ENCODE measurements at regions not wholly inside any gene's neighbourhood (a gene's known extent, or its start where the extent isn't known, plus 50 kb on each side); places are given as distances from the start of the nearest gene placed in this dataset.
A peak's percentile ranks its signal among the peaks of the same experiment; 100 is the strongest.

GRCh38 chr2:8451273-8451672, 230.6 kb upstream of the ID2 start:
- H3K36me3 Mint-ChIP-seq: no peaks in the 10 kb centered on the region
- DNase-seq (no peak), ATAC-seq (no peak)
- H3K27ac Mint-ChIP-seq: no peak overlapping the region
- no peaks in the 10 kb centered on the region for H3K9me3 Mint-ChIP-seq
- no peak overlapping the region for H3K4me3 Mint-ChIP-seq
- peaks cover 2 to 22% (median 11%) of the 10 kb centered on the region in 4 donors for H3K4me1 Mint-ChIP-seq
- H3K27me3 Mint-ChIP-seq: peaks cover 0 to 8% (median 2%) of the 10 kb centered on the region in 5 donors
- POLR2A ChIA-PET: interaction anchor here (0.6 kb wide), 1 partner anchor 14 kb away, joined by 4 read pairs; no protein-coding TSS in a partner anchor

- Mint-ChIP-seq H3K36me3 (no peaks in the 10 kb centered on the region), H3K4me1 (peaks cover 2 to 28% (median 16%) of the 10 kb centered on the region in 4 donors), H3K27ac (no peak overlapping the region), H3K27me3 (peaks cover 0 to 10% (median 2%) of the 10 kb centered on the region in 5 donors), H3K9me3 (no peaks in the 10 kb centered on the region), H3K4me3 (no peak overlapping the region)
- ATAC-seq (no peak), DNase-seq (no peak)
- POLR2A ChIA-PET: no interaction called here
These were observed 229.6 kb upstream of the ID2 start for GRCh38 chr2:8452296-8452695.

- no peak for ATAC-seq
- H3K36me3 Mint-ChIP-seq: no peaks in the 10 kb centered on the region
- no peak overlapping the region for H3K4me3 Mint-ChIP-seq
- peaks cover 7 to 38% (median 24%) of the 10 kb centered on the region in 4 donors for H3K4me1 Mint-ChIP-seq
- peaks cover 0 to 16% (median 4%) of the 10 kb centered on the region in 5 donors for H3K27me3 Mint-ChIP-seq
- H3K9me3 Mint-ChIP-seq: no peaks in the 10 kb centered on the region
- POLR2A ChIA-PET: no interaction called here
- DNase-seq: no peak
- H3K27ac Mint-ChIP-seq: no peak overlapping the region
These were observed 228.6 kb upstream of the ID2 start for GRCh38 chr2:8452979-8453903.

- H3K27ac Mint-ChIP-seq: no peak overlapping the region
- POLR2A ChIA-PET: no interaction called here
- H3K4me1 Mint-ChIP-seq: peaks cover 7 to 42% (median 25%) of the 10 kb centered on the region in 4 donors
- H3K4me3 Mint-ChIP-seq: no peak overlapping the region
- H3K36me3 Mint-ChIP-seq: no peaks in the 10 kb centered on the region
- no peak for ATAC-seq
- no peak for DNase-seq
- H3K9me3 Mint-ChIP-seq: no peaks in the 10 kb centered on the region
- H3K27me3 Mint-ChIP-seq: peaks cover 0 to 16% (median 6%) of the 10 kb centered on the region in 5 donors
These were observed 228.0 kb upstream of the ID2 start for GRCh38 chr2:8453904-8454302.

- H3K9me3 Mint-ChIP-seq: no peaks in the 10 kb centered on the region
- peak overlapping the region in 2 of 10 donors; percentile 35 to 66 for H3K27ac Mint-ChIP-seq
- no peak for ATAC-seq
- peaks cover 2 to 16% (median 7%) of the 10 kb centered on the region in 5 donors for H3K27me3 Mint-ChIP-seq
- peak overlapping the region in 2 of 10 donors; percentile 9 to 84 for H3K4me3 Mint-ChIP-seq
- no peak for DNase-seq
- POLR2A ChIA-PET: no interaction called here
- H3K36me3 Mint-ChIP-seq: no peaks in the 10 kb centered on the region
- H3K4me1 Mint-ChIP-seq: peaks cover 7 to 42% (median 25%) of the 10 kb centered on the region in 4 donors
These were observed 227.1 kb upstream of the ID2 start for GRCh38 chr2:8454797-8455196.

- peak overlapping the region in 8 of 10 donors; percentile 59 to 91 (median 76) for H3K27ac Mint-ChIP-seq
- no peaks in the 10 kb centered on the region for H3K9me3 Mint-ChIP-seq
- H3K36me3 Mint-ChIP-seq: no peaks in the 10 kb centered on the region
- ATAC-seq (no peak), DNase-seq (no peak)
- H3K27me3 Mint-ChIP-seq: peaks cover 7 to 20% (median 11%) of the 10 kb centered on the region in 5 donors
- peak overlapping the region; percentile 74 to 95 (median 86) for H3K4me3 Mint-ChIP-seq
- POLR2A ChIA-PET: interaction anchor here (0.5 kb wide), 1 partner anchor 88 kb away, joined by 3 read pairs; no protein-coding TSS in a partner anchor
- H3K4me1 Mint-ChIP-seq: peaks cover 7 to 42% (median 25%) of the 10 kb centered on the region in 4 donors
These were observed 226.4 kb upstream of the ID2 start for GRCh38 chr2:8455236-8456150.

GRCh38 chr2:8456151-8457091, 225.4 kb upstream of the ID2 start:
- POLR2A ChIA-PET: no interaction called here
- Mint-ChIP-seq H3K27ac (peak overlapping the region in 8 of 10 donors; percentile 59 to 91 (median 76)), H3K27me3 (peaks cover 12 to 25% (median 19%) of the 10 kb centered on the region in 5 donors), H3K9me3 (no peaks in the 10 kb centered on the region), H3K4me3 (peak overlapping the region; percentile 74 to 95 (median 86)), H3K36me3 (no peaks in the 10 kb centered on the region), H3K4me1 (peaks cover 7 to 42% (median 25%) of the 10 kb centered on the region in 4 donors)
- ATAC-seq (peak; percentile 77 to 81), DNase-seq (peak in 9 of 10 donors; percentile 17 to 69 (median 50))

- POLR2A ChIA-PET: no interaction called here
- Mint-ChIP-seq H3K9me3 (no peaks in the 10 kb centered on the region), H3K4me3 (peak overlapping the region; percentile 67 to 88 (median 84)), H3K27me3 (peaks cover 12 to 28% (median 20%) of the 10 kb centered on the region in 5 donors), H3K27ac (peak overlapping the region in 6 of 10 donors; percentile 18 to 74 (median 64)), H3K36me3 (no peaks in the 10 kb centered on the region), H3K4me1 (peaks cover 7 to 44% (median 25%) of the 10 kb centered on the region in 4 donors)
- ATAC-seq: peak; percentile 63 to 74
- DNase-seq: peak in 4 of 10 donors; percentile 10 to 29 (median 12)
These were observed 224.8 kb upstream of the ID2 start for GRCh38 chr2:8457092-8457481.

- peaks cover 0 to under 1% (median 0%) of the 10 kb centered on the region in 3 donors for H3K36me3 Mint-ChIP-seq
These were observed 224.0 kb upstream of the ID2 start for GRCh38 chr2:8457699-8458502.

GRCh38 chr2:8458503-8459459, 223.1 kb upstream of the ID2 start:
- H3K9me3 Mint-ChIP-seq: no peaks in the 10 kb centered on the region
- POLR2A ChIA-PET: interaction anchor here (0.6 to 0.7 kb wide), 2 partner anchors 64 to 1026 kb away, joined by 3 to 7 read pairs; no protein-coding TSS in a partner anchor
- ATAC-seq: no peak
- peaks cover 18 to 45% (median 23%) of the 10 kb centered on the region in 5 donors for H3K27me3 Mint-ChIP-seq
- H3K36me3 Mint-ChIP-seq: peaks cover 0 to 2% (median 0%) of the 10 kb centered on the region in 3 donors
- H3K4me1 Mint-ChIP-seq: peaks cover 10 to 47% (median 25%) of the 10 kb centered on the region in 4 donors
- H3K27ac Mint-ChIP-seq: peak overlapping the region in 1 of 10 donors; percentile 74
- H3K4me3 Mint-ChIP-seq: peak overlapping the region in 1 of 10 donors; percentile 85
- DNase-seq: no peak

More at GRCh38 chr2:8457699-8458502, 224.0 kb upstream of the ID2 start:
- Mint-ChIP-seq H3K9me3 (no peaks in the 10 kb centered on the region), H3K4me3 (peak overlapping the region; percentile 67 to 88 (median 84)), H3K4me1 (peaks cover 10 to 49% (median 25%) of the 10 kb centered on the region in 4 donors), H3K27me3 (peaks cover 18 to 36% (median 21%) of the 10 kb centered on the region in 5 donors), H3K27ac (peak overlapping the region in 7 of 10 donors; percentile 18 to 87 (median 58))
- POLR2A ChIA-PET: interaction anchor here (0.7 kb wide), 1 partner anchor 1025 kb away, joined by 3 read pairs; no protein-coding TSS in a partner anchor
- ATAC-seq: peak; percentile 28 to 29
- DNase-seq: peak in 2 of 10 donors; percentile 18 to 24
